KOPT-K1 (cell line): ENCODE measurements at regions not wholly inside any gene's neighbourhood (a gene's known extent, or its start where the extent isn't known, plus 50 kb on each side); places are given as distances from the start of the nearest gene placed in this dataset.
A peak's percentile ranks its signal among the peaks of the same experiment; 100 is the strongest.

ENCODE experiments used
- H3K27ac ChIP-seq: fragments of 200-600 bp; sonication (generic); 2 replicates; pipeline ENCODE4 v1.5.1; 2016; ENCODE audit warnings: antibody characterized with exemption, mild to moderate bottlenecking, low read depth, low read length; ENCODE audit not compliant: poor library complexity, severe bottlenecking
- H3K36me3 ChIP-seq: fragments of 200-600 bp; sonication (generic); 2 replicates; pipeline ENCODE4 v1.5.1; 2017; ENCODE audit warnings: antibody characterized with exemption, mild to moderate bottlenecking, low read length, moderate library complexity; ENCODE audit not compliant: insufficient read depth
- H3K9me3 ChIP-seq: fragments of 200-600 bp; sonication (generic); 2 replicates; pipeline ENCODE4 v1.5.1; 2017; ENCODE audit warnings: antibody characterized with exemption, low read length, mild to moderate bottlenecking; ENCODE audit not compliant: insufficient read depth, poor library complexity, severe bottlenecking

- H3K27ac ChIP-seq, result no peak overlapping the region
- no peaks in the 10 kb centered on the region for H3K9me3 ChIP-seq
- no peaks in the 10 kb centered on the region for H3K36me3 ChIP-seq
These were observed 370.0 kb downstream of the FBXW7 start for GRCh38 chr4:152165846-152166245.

DNA sequence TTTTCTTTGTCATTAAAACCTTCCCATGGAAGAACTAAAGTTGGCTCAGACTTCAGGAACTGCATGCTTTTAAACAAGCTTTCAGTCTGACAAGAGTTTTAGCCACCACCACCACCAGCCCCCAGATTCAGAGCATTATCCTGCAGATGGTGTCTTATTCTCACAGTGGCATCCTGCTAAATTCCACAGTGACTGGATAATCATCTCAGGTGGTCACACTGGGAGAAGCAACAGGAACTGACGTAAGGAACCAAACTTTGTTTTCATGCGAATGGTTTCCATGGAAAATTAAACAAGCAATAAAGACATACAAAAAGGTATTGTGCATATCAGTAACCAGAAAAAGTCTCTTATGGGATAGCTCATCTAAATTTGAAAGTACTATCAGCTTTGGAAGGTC lies 370.7 kb downstream of the FBXW7 start:
- H3K27ac ChIP-seq, result no peak overlapping the region
- no peaks in the 10 kb centered on the region for H3K36me3 ChIP-seq
- no peaks in the 10 kb centered on the region for H3K9me3 ChIP-seq

DNA sequence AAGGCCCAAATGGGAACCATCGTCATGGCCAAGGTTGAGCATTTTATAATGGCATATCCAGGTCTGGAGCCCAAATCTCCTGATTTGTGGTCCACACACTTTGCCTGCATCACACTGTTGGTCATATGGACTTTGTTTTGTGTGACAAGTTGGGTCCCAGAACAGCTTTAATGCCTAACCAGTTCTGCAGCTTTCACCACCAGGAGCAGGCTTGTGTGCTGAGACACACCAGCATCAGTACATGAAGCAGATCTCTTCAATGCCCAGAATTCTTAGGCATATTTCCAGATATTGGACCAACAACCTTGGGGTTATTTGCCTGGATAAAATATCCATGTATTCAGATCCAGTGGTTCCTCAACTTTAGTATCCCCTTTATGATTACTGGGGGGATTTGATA lies 371.3 kb downstream of the FBXW7 start:
- no peak overlapping the region for H3K27ac ChIP-seq
- H3K9me3 ChIP-seq, result no peaks in the 10 kb centered on the region
- no peaks in the 10 kb centered on the region for H3K36me3 ChIP-seq

DNA sequence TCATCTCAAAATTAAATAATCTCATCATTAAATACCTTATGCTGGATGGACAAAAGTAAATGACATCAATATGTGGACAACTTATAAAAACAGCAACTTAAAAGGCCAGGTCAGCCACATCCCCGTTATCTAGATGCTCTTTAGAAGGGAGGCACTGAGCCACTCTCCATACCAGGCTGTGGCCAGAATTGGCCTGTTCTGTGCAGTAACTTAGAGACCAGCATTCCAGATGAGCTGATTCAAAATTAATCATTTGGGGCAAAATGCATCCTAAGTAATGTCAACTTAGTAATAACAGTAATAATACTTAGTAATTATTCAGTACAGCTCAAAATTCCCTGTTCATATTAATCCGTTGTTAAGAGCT lies 373.6 kb downstream of the FBXW7 start:
- H3K27ac ChIP-seq, result no peak overlapping the region
- no peaks in the 10 kb centered on the region for H3K36me3 ChIP-seq
- no peaks in the 10 kb centered on the region for H3K9me3 ChIP-seq

DNA sequence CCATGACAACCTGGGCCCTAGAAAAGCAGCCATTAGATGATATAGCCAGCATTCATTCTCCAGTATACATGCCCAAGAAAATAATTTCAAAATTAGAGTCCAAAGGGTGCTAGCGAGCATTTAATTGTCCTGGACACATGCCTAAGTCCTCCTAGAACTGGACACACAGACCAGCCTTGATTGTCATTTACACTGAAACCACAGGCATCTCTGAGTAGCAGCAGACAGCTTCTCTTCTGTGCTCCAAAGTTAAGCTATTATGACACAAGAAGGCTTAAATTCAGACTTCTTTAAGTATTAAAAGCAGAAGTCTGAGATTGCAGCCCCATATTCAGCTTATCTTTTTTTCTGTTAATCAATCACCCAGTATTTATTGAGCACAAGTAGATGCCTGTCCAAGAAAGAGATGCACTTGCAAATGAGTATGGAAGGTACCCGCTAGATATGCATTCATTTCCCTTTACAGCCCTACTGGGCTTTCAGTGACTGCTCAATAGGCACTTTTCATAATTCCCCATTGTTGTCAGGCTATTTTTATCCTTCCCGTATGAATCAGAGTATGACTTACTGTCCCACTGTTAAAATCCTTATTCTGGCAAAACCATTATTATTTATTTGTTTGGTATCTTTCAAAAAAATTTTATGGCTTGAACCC lies 374.1 kb downstream of the FBXW7 start:
- Histone ChIP-seq H3K36me3 (no peaks in the 10 kb centered on the region), H3K9me3 (no peaks in the 10 kb centered on the region), H3K27ac (no peak overlapping the region)

GRCh38 chr4:152160225-152160800 lies 375.6 kb downstream of the FBXW7 start:
- Histone ChIP-seq H3K9me3 (no peaks in the 10 kb centered on the region), H3K27ac (no peak overlapping the region), H3K36me3 (no peaks in the 10 kb centered on the region)

DNA sequence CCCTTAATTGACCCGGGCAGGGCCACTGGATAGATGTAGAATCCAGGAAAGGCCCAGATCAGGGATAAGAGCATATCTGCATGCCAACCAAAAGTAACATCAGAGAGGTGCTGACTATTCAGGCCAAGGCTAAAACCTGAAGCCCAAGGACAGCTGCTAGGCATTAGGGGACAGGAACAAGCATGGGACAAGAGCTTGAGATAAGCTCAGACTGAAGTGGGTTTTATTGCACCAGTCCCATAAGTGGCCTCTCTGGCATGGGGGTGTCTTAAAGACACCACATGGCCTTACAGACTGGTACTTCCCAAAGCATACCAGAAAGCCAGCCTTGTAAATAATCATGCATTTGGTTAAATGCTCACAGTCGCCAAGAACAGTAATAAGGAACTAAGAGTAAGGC lies 376.1 kb downstream of the FBXW7 start:
- H3K27ac ChIP-seq, result no peak overlapping the region
- no peaks in the 10 kb centered on the region for H3K36me3 ChIP-seq
- no peaks in the 10 kb centered on the region for H3K9me3 ChIP-seq

DNA sequence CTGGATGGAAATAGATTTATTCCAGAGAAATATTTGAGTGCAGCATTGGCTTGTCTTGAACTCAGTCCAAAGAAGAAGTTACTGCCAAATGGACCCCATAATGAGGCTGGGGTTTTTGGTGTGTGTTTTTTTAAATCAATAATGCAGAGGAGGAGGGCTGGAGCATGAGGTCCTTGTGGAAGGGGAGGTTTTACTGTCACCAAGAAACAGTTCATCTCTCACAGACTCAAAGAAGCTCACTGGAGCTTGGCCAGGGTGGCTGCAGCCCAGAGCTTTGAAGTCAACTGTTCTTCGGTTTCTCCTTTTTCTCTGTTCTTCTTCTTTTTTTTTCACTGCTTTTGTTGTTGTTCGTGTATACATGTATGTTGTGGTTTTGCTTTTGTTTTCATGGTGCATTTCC lies 377.7 kb downstream of the FBXW7 start:
- H3K27ac ChIP-seq, result peak overlapping the region; percentile 48
- no peaks in the 10 kb centered on the region for H3K9me3 ChIP-seq
- no peaks in the 10 kb centered on the region for H3K36me3 ChIP-seq

- no peaks in the 10 kb centered on the region for H3K36me3 ChIP-seq
- no peaks in the 10 kb centered on the region for H3K9me3 ChIP-seq
- peak overlapping the region; percentile 48 for H3K27ac ChIP-seq
These were observed 378.3 kb downstream of the FBXW7 start for GRCh38 chr4:152157629-152158028.

- H3K36me3 ChIP-seq, result no peaks in the 10 kb centered on the region
- no peaks in the 10 kb centered on the region for H3K9me3 ChIP-seq
- H3K27ac ChIP-seq, result peak overlapping the region; percentile 48
These were observed 379.4 kb downstream of the FBXW7 start for GRCh38 chr4:152156442-152156841.

DNA sequence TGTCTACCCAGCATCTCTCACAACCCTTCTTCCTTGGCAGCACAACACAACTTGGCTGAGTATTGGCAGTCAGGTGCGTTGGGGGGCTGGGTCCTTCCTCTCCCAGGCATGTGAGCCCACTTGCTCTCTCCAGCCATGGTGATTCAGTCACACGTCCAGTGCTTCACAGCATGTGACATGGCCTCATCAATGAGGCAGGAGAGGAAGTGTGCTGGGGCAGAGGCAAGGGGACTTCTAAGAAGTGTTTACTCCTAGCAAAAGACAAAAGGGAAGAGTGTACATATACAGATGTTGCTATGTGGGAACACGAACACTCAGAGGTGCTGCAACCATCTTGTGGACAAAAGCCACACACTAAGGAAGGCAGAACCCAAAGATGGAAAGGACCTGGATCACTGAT lies 380.8 kb downstream of the FBXW7 start:
- no peaks in the 10 kb centered on the region for H3K36me3 ChIP-seq
- no peaks in the 10 kb centered on the region for H3K9me3 ChIP-seq
- H3K27ac ChIP-seq, result peak overlapping the region; percentile 48

- Histone ChIP-seq H3K9me3 (no peaks in the 10 kb centered on the region), H3K36me3 (no peaks in the 10 kb centered on the region), H3K27ac (peak overlapping the region; percentile 48)
These were observed 381.5 kb downstream of the FBXW7 start for GRCh38 chr4:152154433-152154832.

DNA sequence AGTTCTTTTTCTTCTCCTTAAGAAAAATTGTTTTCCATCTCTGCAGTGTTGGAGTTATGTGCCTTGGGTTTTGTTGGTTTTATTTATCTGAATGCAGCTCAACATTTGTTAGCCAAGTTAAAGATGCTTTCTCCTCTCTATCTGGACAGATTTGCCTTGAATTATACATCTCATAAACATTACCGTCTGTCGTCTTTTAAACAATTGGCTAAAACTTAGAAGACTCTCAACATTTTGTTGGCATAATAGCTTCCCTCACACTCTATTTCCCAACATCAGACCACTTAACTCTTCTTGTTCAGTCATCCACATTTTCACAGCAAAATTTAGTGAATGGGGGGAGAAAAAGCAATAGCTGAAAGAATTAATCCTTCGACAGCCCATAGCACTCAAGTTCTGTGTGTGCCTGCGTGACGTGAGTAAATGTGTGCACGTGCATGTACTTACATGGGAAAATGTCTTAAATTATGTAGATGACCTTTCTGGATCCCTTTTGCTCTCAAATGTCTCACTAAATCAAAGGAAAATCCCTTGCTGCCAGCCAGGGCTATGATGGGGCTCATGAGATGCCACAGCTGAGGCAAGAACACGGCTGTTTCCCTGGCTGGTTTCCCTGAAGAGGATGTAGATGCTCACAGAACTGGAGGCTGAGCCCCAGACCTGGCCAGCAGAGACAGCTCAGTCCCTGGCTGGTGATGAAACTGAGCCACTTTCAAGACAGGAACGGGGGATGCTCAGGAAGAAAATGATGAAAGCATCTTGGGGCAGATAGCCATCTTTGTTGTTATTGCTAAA lies 382.2 kb downstream of the FBXW7 start:
- no peaks in the 10 kb centered on the region for H3K9me3 ChIP-seq
- no peaks in the 10 kb centered on the region for H3K36me3 ChIP-seq
- peak overlapping the region; percentile 48 for H3K27ac ChIP-seq

DNA sequence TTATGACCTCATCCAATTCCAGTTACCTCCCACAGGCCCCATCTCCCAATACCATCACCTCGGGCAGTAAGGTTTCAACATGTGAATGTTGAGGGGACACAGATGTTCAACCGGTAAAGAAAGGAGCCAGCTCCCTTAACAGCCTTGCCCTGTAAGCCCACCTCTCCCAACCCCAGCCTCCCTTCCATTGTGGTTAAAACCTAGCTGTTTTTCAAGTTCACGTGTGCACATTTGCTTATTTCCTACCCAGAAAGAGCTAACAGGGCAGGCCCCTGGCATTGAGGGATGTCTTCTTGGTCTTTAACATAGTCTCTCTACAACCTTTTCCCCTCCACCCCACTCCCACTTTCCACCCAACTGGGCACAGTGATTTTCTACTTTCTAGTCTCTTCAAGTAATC lies 385.7 kb downstream of the FBXW7 start:
- Histone ChIP-seq H3K36me3 (no peaks in the 10 kb centered on the region), H3K9me3 (peaks cover 25% of the 10 kb centered on the region), H3K27ac (peak overlapping the region; percentile 70)

DNA sequence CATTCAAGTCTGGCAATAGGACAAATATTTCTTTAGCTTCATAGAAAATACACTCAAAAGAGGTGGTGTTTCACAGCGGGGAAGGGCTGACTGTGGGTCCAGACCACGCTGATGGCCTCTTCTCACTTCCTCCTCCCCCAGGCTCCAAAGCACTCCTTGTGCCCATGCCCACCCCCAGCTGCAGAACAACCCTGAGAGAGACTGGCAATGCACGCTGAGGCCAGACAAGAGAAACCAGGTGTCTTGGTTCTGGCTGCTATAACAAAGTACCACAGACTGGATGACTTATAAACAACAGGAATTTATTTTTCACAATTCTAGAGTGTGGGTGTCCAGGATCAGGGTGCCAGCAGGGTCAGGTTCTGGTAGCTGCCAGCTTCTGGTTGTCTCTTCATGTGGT lies 386.1 kb downstream of the FBXW7 start:
- no peaks in the 10 kb centered on the region for H3K36me3 ChIP-seq
- H3K27ac ChIP-seq, result peak overlapping the region; percentile 70
- peaks cover 30% of the 10 kb centered on the region for H3K9me3 ChIP-seq

GRCh38 chr4:152148057-152148456 lies 387.2 kb upstream of the GATB start:
- Histone ChIP-seq H3K9me3 (peaks cover 42% of the 10 kb centered on the region), H3K27ac (no peak overlapping the region), H3K36me3 (no peaks in the 10 kb centered on the region)
